Thymus (tissue), 11 donors: ENCODE measurements at regions not wholly inside any gene's neighbourhood (a gene's known extent, or its start where the extent isn't known, plus 50 kb on each side); places are given as distances from the start of the nearest gene placed in this dataset.

Experiments used
- DNase-seq, 9 donors: peaks; one replicate each; pipeline ENCODE4 v3.0.0-alpha.2; 2013; ENCODE audit warnings: low spot score in 9 of 9, low read depth in 6 of 9, missing footprints in 1 of 9
- H3K27ac ChIP-seq, 2 donors: one replicate each; pipeline ENCODE4 v1.5.1; 2013; ENCODE audit warnings: control low read depth in 1 of 2, low read depth in 1 of 2, low read length in 1 of 2, mild to moderate bottlenecking in 1 of 2, moderate library complexity in 1 of 2
- H3K27me3 ChIP-seq, 2 donors: one replicate each; pipeline ENCODE4 v1.5.1; 2013; ENCODE audit warnings: low read length in 1 of 2; ENCODE audit not compliant: control insufficient read depth in 2 of 2, insufficient read depth in 1 of 2
- H3K36me3 ChIP-seq, 2 donors: one replicate each; pipeline ENCODE4 v1.5.1; 2013; ENCODE audit warnings: low read length in 1 of 2, mild to moderate bottlenecking in 1 of 2, moderate library complexity in 1 of 2; ENCODE audit not compliant: control insufficient read depth in 2 of 2, insufficient read depth in 2 of 2
- H3K4me1 ChIP-seq, 2 donors: one replicate each; pipeline ENCODE4 v1.5.1; 2013; ENCODE audit warnings: low read length in 2 of 2; ENCODE audit not compliant: control insufficient read depth in 2 of 2, insufficient read depth in 2 of 2
- H3K4me3 ChIP-seq, 2 donors: one replicate each; pipeline ENCODE4 v1.5.1; 2013; ENCODE audit warnings: low read length in 2 of 2, control low read depth in 1 of 2, mild to moderate bottlenecking in 1 of 2
- H3K9me3 ChIP-seq, 2 donors: one replicate each; pipeline ENCODE4 v1.5.1; 2013; ENCODE audit warnings: low read length in 1 of 2, mild to moderate bottlenecking in 1 of 2; ENCODE audit not compliant: control insufficient read depth in 2 of 2, insufficient read depth in 1 of 2
- WGBS: extraction: QIAGEN DNeasy Blood & Tissue Kit; methylation state at CpG from one replicate; pipeline ENCODE4 v1.1.7; 2013; 5-methylcytosine and 5-hydroxymethylcytosine counted together
- donor health status: healthy.

- no peaks in the 10 kb centered on the region for H3K27me3 ChIP-seq
- no peak for DNase-seq
- H3K9me3 ChIP-seq: no peaks in the 10 kb centered on the region
- no peaks in the 10 kb centered on the region for H3K36me3 ChIP-seq
- no peaks in the 10 kb centered on the region for H3K4me1 ChIP-seq
- H3K4me3 ChIP-seq: no peak overlapping the region
- 76% methylated on average over 3 of the region's 3 CpGs for WGBS
- no peak overlapping the region for H3K27ac ChIP-seq
Observed at GRCh38 chr16:7992616-7993015, 597.7 kb downstream of the TMEM114 start.

- no peak overlapping the region for H3K27ac ChIP-seq
- 87% methylated on average over 11 of the region's 11 CpGs for WGBS
- DNase-seq: no peak
- no peak overlapping the region for H3K4me3 ChIP-seq
- no peaks in the 10 kb centered on the region for H3K27me3 ChIP-seq
- no peaks in the 10 kb centered on the region for H3K9me3 ChIP-seq
- H3K4me1 ChIP-seq: no peaks in the 10 kb centered on the region
- no peaks in the 10 kb centered on the region for H3K36me3 ChIP-seq
Observed at GRCh38 chr16:7990626-7991260, 599.6 kb downstream of the TMEM114 start.

- Histone ChIP-seq H3K9me3 (no peaks in the 10 kb centered on the region), H3K27ac (no peak overlapping the region), H3K36me3 (no peaks in the 10 kb centered on the region), H3K4me3 (no peak overlapping the region), H3K27me3 (no peaks in the 10 kb centered on the region), H3K4me1 (no peaks in the 10 kb centered on the region)
- WGBS: 50% methylated on average over 3 of the region's 3 CpGs
- no peak for DNase-seq
Observed at GRCh38 chr16:7983676-7984075, 606.6 kb downstream of the TMEM114 start.

- WGBS: 75% methylated on average over 2 of the region's 2 CpGs
Observed at GRCh38 chr16:7980133-7980483, 610.2 kb downstream of the TMEM114 start.

GRCh38 chr16:7979448-7980132 lies 610.7 kb downstream of the TMEM114 start:
- WGBS: 85% methylated on average over 18 of the region's 18 CpGs
- Histone ChIP-seq H3K9me3 (no peaks in the 10 kb centered on the region), H3K36me3 (no peaks in the 10 kb centered on the region), H3K27ac (no peak overlapping the region), H3K27me3 (no peaks in the 10 kb centered on the region), H3K4me3 (no peak overlapping the region), H3K4me1 (no peaks in the 10 kb centered on the region)
- DNase-seq: no peak

More at GRCh38 chr16:7980133-7980483, 610.2 kb downstream of the TMEM114 start:
- Histone ChIP-seq H3K9me3 (no peaks in the 10 kb centered on the region), H3K27me3 (no peaks in the 10 kb centered on the region), H3K36me3 (no peaks in the 10 kb centered on the region), H3K4me3 (no peak overlapping the region), H3K27ac (no peak overlapping the region), H3K4me1 (no peaks in the 10 kb centered on the region)
- DNase-seq: no peak

- no peaks in the 10 kb centered on the region for H3K36me3 ChIP-seq
- DNase-seq: no peak
Observed at GRCh38 chr16:7976563-7976962, 613.7 kb downstream of the TMEM114 start.

GRCh38 chr16:7976125-7976524 lies 614.2 kb downstream of the TMEM114 start:
- H3K27me3 ChIP-seq: no peaks in the 10 kb centered on the region
- no peak for DNase-seq
- WGBS: 95% methylated on average over 5 of the region's 5 CpGs
- H3K4me3 ChIP-seq: no peak overlapping the region
- H3K9me3 ChIP-seq: no peaks in the 10 kb centered on the region
- H3K36me3 ChIP-seq: no peaks in the 10 kb centered on the region
- H3K4me1 ChIP-seq: no peaks in the 10 kb centered on the region
- no peak overlapping the region for H3K27ac ChIP-seq

More at GRCh38 chr16:7976563-7976962, 613.7 kb downstream of the TMEM114 start:
- Histone ChIP-seq H3K4me3 (no peak overlapping the region), H3K4me1 (no peaks in the 10 kb centered on the region), H3K27me3 (no peaks in the 10 kb centered on the region), H3K27ac (no peak overlapping the region), H3K9me3 (no peaks in the 10 kb centered on the region)

GRCh38 chr16:7967996-7968509 lies 622.3 kb downstream of the TMEM114 start:
- no peak for DNase-seq
- Histone ChIP-seq H3K27me3 (no peaks in the 10 kb centered on the region), H3K27ac (no peak overlapping the region), H3K4me1 (no peaks in the 10 kb centered on the region), H3K36me3 (no peaks in the 10 kb centered on the region), H3K9me3 (no peaks in the 10 kb centered on the region), H3K4me3 (no peak overlapping the region)
- WGBS: 80% methylated on average over 4 of the region's 4 CpGs

- DNase-seq: no peak
- Histone ChIP-seq H3K4me1 (no peaks in the 10 kb centered on the region), H3K36me3 (no peaks in the 10 kb centered on the region), H3K27me3 (no peaks in the 10 kb centered on the region), H3K27ac (no peak overlapping the region), H3K4me3 (no peak overlapping the region), H3K9me3 (no peaks in the 10 kb centered on the region)
- 81% methylated on average over 5 of the region's 5 CpGs for WGBS
Observed at GRCh38 chr16:7964744-7965143, 625.6 kb downstream of the TMEM114 start.
